ENCODE measurements at regions not wholly inside any gene's neighbourhood (a gene's known extent, or its start where the extent isn't known, plus 50 kb on each side); places are given as distances from the start of the nearest gene placed in this dataset.

DNA sequence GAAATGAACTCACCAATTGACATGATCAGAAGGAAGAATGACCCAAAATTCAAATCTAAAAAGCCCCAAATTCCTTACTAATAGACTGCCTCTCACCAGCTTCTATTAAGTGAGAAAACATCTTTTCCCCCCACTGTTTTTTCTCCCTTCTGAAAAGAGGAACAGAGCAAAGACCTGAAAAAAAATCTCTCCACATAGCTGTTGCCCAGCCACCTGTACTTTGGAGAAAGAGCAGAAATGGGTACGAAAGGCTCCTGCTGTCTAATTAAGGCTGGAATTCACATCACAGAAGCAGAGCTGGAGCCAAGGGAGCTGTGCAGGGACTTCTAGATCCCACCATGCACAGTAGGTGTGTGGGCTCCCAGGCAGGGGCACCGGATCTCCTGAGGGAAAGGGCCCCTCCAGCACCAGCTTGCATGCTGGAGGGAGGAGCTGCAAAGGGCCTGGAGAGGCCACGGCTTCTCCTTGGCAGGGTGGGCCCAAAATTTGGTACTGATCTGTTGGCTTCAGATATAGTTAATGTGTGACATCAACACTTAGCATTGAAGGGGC, 73.2 kb upstream of the DUSP22 start:
- TF ChIP-seq, protein P1, sequence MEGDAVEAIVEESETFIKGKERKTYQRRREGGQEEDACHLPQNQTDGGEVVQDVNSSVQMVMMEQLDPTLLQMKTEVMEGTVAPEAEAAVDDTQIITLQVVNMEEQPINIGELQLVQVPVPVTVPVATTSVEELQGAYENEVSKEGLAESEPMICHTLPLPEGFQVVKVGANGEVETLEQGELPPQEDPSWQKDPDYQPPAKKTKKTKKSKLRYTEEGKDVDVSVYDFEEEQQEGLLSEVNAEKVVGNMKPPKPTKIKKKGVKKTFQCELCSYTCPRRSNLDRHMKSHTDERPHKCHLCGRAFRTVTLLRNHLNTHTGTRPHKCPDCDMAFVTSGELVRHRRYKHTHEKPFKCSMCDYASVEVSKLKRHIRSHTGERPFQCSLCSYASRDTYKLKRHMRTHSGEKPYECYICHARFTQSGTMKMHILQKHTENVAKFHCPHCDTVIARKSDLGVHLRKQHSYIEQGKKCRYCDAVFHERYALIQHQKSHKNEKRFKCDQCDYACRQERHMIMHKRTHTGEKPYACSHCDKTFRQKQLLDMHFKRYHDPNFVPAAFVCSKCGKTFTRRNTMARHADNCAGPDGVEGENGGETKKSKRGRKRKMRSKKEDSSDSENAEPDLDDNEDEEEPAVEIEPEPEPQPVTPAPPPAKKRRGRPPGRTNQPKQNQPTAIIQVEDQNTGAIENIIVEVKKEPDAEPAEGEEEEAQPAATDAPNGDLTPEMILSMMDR (IDR thresholded peaks at IDR 0.05) = no peak
- TF ChIP-seq POLR2A (IDR thresholded peaks at IDR 0.05) = no peak
